ENCODE measurements at regions not wholly inside any gene's neighbourhood (a gene's known extent, or its start where the extent isn't known, plus 50 kb on each side); places are given as distances from the start of the nearest gene placed in this dataset.
"Not testable (repeated sequence)": the region's sequence is repeated elsewhere in the genome, so short reads cannot be mapped to it uniquely, and the experiment has no call there.

DNA sequence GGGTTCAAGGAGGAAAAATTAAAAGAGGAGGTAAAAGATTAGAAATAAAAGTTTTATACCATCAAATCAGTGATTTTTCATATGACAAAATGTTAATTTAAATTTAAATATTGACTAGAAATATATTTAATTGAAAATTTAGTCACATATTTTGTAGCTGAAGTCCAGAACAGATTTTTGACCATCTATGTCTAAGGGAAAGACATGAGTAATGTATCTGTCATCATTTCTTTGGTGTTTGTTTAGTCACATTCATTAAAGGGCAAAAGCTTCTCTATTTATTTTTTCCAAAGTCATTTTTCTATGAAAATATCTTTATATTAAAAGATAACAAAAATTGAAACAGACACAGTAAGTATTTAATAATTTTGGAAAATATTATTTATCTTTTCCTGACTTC is 252.0 kb upstream of the ISL1 start:
- no peak overlapping the region for H3K27ac Mint-ChIP-seq
- H3K27me3 Mint-ChIP-seq, result no peaks in the 10 kb centered on the region
- DNase-seq (no peak), ATAC-seq (replicated peaks) (no peak)
- H3K4me1 Mint-ChIP-seq, result no peaks in the 10 kb centered on the region
- no peaks in the 10 kb centered on the region for H3K36me3 Mint-ChIP-seq
- no peak overlapping the region for H3K4me3 Mint-ChIP-seq
- peaks cover 6 to 8% of the 10 kb centered on the region in 2 donors for H3K9me3 Mint-ChIP-seq

GRCh38 chr5:51138164-51138563 is 245.1 kb upstream of the ISL1 start:
- Mint-ChIP-seq H3K4me1 (no peaks in the 10 kb centered on the region), H3K4me3 (no peak overlapping the region)

DNA sequence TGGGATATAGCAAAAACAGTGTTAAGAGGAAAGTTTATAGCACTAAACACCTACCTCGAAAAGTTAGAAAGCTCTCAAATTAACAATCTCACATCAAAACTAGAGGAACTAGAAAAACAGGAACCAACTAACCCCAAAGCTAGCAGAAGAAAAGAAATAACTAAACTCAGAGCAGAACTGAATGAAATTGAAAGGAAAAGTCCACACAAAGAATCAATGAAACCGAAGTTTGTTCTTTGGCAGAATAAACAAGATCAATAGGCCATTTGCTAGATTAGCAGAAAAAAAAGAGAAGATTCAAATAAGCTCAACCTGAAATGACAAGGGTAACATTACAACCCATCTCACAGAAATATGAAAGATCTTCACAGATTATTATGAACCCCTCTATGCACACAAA is 234.8 kb upstream of the ISL1 start:
- Mint-ChIP-seq H3K4me1 (no peaks in the 10 kb centered on the region), H3K27ac (no peak overlapping the region), H3K9me3 (peaks cover 14 to 23% of the 10 kb centered on the region in 2 donors), H3K27me3 (no peaks in the 10 kb centered on the region), H3K4me3 (no peak overlapping the region), H3K36me3 (no peaks in the 10 kb centered on the region)
- DNase-seq (no peak), ATAC-seq (replicated peaks) (no peak)

More at GRCh38 chr5:51138164-51138563, 245.1 kb upstream of the ISL1 start:
- Mint-ChIP-seq H3K36me3 (no peaks in the 10 kb centered on the region), H3K27ac (no peak overlapping the region), H3K9me3 (peaks cover 3 to 4% of the 10 kb centered on the region in 2 donors), H3K27me3 (no peaks in the 10 kb centered on the region)
- DNase-seq (no peak), ATAC-seq (replicated peaks) (no peak)

- ATAC-seq (replicated peaks) (no peak), DNase-seq (no peak)
- no peak overlapping the region for H3K27ac Mint-ChIP-seq
- no peaks in the 10 kb centered on the region for H3K27me3 Mint-ChIP-seq
- H3K4me1 Mint-ChIP-seq, result no peaks in the 10 kb centered on the region
- H3K4me3 Mint-ChIP-seq, result no peak overlapping the region
- H3K36me3 Mint-ChIP-seq, result no peaks in the 10 kb centered on the region
- H3K9me3 Mint-ChIP-seq, result peaks cover 12 to 18% of the 10 kb centered on the region in 2 donors
These were observed 227.0 kb upstream of the ISL1 start for GRCh38 chr5:51156222-51156621.

GRCh38 chr5:51156838-51157237 is 226.4 kb upstream of the ISL1 start:
- no peak for ATAC-seq (replicated peaks)
- Mint-ChIP-seq H3K4me1 (no peaks in the 10 kb centered on the region), H3K27ac (no peak overlapping the region), H3K27me3 (no peaks in the 10 kb centered on the region), H3K36me3 (no peaks in the 10 kb centered on the region), H3K9me3 (peaks cover 13 to 17% of the 10 kb centered on the region in 2 donors), H3K4me3 (no peak overlapping the region)
- DNase-seq, result no peak

GRCh38 chr5:51159164-51159563 is 224.1 kb upstream of the ISL1 start:
- H3K4me3 Mint-ChIP-seq, result no peak overlapping the region
- H3K4me1 Mint-ChIP-seq, result no peaks in the 10 kb centered on the region
- no peaks in the 10 kb centered on the region for H3K27me3 Mint-ChIP-seq
- DNase-seq (no peak), ATAC-seq (replicated peaks) (no peak)
- H3K27ac Mint-ChIP-seq, result no peak overlapping the region
- H3K36me3 Mint-ChIP-seq, result peaks cover 0 to 1% of the 10 kb centered on the region in 2 donors
- H3K9me3 Mint-ChIP-seq, result peaks cover 24 to 30% of the 10 kb centered on the region in 2 donors

GRCh38 chr5:51159606-51160005 is 223.6 kb upstream of the ISL1 start:
- Mint-ChIP-seq H3K36me3 (peaks cover 0 to 1% of the 10 kb centered on the region in 2 donors), H3K4me1 (no peaks in the 10 kb centered on the region), H3K27me3 (no peaks in the 10 kb centered on the region), H3K27ac (no peak overlapping the region), H3K4me3 (no peak overlapping the region), H3K9me3 (peaks cover 24 to 29% of the 10 kb centered on the region in 2 donors)
- DNase-seq (no peak), ATAC-seq (replicated peaks) (no peak)

GRCh38 chr5:51162245-51162644 is 221.0 kb upstream of the ISL1 start:
- peaks cover 0 to 1% of the 10 kb centered on the region in 2 donors for H3K36me3 Mint-ChIP-seq
- no peaks in the 10 kb centered on the region for H3K27me3 Mint-ChIP-seq
- H3K9me3 Mint-ChIP-seq, result peaks cover 22 to 31% of the 10 kb centered on the region in 2 donors

DNA sequence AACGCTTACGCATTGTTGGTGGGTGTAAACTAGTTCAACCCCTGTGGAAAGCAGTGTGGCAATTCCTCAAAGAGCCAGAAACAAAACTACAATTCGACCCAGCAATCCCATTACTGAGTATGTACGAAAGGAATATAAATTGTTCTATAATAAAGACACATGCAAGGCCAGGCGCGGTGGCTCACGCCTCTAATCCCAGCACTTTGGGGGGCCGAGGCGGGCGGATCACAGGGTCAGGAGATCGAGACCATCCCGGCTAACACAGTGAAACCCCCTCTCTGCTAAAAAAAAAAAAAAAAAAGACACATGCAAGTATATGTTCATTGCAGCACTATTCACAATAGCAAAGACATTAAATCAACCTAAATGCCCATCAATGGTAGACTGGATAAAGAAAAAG is 217.6 kb upstream of the ISL1 start:
- H3K4me1 Mint-ChIP-seq; H3K27me3 Mint-ChIP-seq; DNase-seq; H3K36me3 Mint-ChIP-seq; H3K4me3 Mint-ChIP-seq; ATAC-seq (replicated peaks); H3K27ac Mint-ChIP-seq: not testable (repeated sequence)
- H3K9me3 Mint-ChIP-seq, result peaks cover 21 to 28% of the 10 kb centered on the region in 2 donors

More at GRCh38 chr5:51162245-51162644, 221.0 kb upstream of the ISL1 start:
- Mint-ChIP-seq H3K4me3 (no peak overlapping the region), H3K4me1 (no peaks in the 10 kb centered on the region), H3K27ac (no peak overlapping the region)
- no peak for DNase-seq
- ATAC-seq (replicated peaks), result no peak

DNA sequence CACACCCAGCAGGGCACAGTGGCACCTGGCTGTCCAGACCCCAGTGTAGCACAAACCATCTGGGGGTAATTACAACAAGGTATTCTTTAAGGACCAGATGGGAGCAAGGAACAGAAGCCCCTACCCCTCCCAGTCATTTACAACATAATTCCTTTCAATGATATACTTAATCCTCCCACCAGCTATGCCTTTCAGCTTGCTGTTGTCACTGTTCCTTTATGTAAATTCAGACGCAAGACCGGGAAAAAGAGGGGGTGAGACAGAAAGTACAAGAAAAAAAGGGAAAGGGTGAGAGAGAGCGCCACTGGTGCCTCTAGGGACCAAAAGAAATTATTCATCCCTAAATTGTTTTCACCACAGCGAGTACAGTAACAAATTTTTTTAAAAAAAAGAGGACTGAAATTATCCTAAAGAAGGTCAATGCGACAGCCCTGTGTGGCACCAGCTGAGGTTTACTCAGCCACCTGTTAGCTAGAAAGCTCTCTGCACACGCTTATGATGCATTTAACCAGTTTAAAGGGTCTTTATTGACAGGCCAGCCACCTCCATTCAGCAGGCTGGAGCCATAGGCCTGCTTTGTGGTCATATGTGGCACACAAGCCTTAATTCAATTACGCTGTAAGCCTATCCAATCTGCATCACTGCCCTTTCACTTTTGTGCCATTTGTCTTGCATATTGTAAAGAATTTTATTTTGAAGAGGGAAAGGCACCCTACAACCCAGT is 210.2 kb upstream of the ISL1 start:
- H3K27me3 Mint-ChIP-seq, result no peaks in the 10 kb centered on the region
- no peak overlapping the region for H3K27ac Mint-ChIP-seq
- H3K36me3 Mint-ChIP-seq, result no peaks in the 10 kb centered on the region
- H3K4me1 Mint-ChIP-seq, result no peaks in the 10 kb centered on the region
- DNase-seq, result no peak
- no peak overlapping the region for H3K4me3 Mint-ChIP-seq
- H3K9me3 Mint-ChIP-seq, result no peaks in the 10 kb centered on the region
- no peak for ATAC-seq (replicated peaks)

DNA sequence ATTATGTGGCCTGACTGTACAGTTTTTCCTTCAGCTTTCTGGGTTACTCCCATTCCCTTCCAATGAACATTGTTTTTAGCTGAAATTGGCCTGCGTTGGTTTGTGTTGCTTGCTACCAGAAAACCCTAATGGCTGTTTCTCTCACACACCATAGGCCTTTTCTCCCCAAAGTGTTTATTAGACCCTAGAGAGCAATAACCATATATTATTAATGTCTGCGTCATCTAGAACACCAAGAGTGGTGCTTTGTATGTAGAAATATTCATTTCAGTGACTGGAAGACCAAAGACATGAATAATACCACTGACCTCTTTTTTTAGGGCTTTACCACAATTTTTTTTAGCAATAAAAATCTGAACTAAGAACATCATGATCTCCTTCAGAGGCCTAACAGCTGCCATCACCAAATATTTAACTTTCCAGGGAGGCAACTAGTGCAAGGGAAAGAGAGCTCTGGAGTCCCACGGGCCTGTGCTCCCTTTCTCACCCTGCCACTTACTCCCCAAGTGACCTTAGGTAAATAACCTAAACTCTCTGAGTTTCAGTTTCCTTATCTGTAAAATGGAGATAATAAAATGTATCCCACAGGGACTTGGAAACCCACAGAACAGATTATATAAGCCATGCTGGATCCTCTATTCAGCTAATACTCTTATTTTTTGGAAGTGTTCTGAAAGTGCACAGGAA is 201.9 kb upstream of the ISL1 start:
- no peak for ATAC-seq (replicated peaks)
- H3K36me3 Mint-ChIP-seq, result no peaks in the 10 kb centered on the region
- no peak overlapping the region for H3K27ac Mint-ChIP-seq
- H3K27me3 Mint-ChIP-seq, result no peaks in the 10 kb centered on the region
- H3K9me3 Mint-ChIP-seq, result peaks cover 0 to 1% of the 10 kb centered on the region in 2 donors
- no peak for DNase-seq
- H3K4me1 Mint-ChIP-seq, result no peaks in the 10 kb centered on the region
- H3K4me3 Mint-ChIP-seq, result no peak overlapping the region

DNA sequence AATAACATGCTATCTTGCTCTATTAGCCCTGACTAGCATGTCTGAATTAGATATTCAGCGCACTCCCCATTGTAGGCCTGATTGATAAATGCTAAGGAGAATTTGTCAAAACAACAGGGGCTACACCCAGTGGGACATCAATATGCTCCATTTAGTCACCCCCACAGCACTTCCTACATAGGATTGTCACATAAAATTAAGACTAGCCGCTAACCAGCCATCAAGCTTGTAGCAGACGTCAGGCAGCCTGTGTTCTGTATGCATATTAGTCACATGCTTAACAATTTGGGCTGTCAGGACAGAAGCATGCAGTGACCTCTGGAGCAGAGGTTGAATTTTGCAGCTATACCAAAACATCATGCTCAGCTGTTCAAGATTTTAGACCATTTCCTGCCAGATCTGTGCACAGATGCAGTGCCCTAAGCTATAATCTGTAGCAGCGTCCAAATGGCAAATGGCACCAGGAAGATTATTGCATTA is 197.4 kb upstream of the ISL1 start:
- no peaks in the 10 kb centered on the region for H3K9me3 Mint-ChIP-seq
- H3K36me3 Mint-ChIP-seq, result no peaks in the 10 kb centered on the region
- ATAC-seq (replicated peaks) (no peak), DNase-seq (no peak)
- H3K27me3 Mint-ChIP-seq, result no peaks in the 10 kb centered on the region
- H3K4me3 Mint-ChIP-seq, result no peak overlapping the region
- H3K27ac Mint-ChIP-seq, result no peak overlapping the region
- H3K4me1 Mint-ChIP-seq, result no peaks in the 10 kb centered on the region

DNA sequence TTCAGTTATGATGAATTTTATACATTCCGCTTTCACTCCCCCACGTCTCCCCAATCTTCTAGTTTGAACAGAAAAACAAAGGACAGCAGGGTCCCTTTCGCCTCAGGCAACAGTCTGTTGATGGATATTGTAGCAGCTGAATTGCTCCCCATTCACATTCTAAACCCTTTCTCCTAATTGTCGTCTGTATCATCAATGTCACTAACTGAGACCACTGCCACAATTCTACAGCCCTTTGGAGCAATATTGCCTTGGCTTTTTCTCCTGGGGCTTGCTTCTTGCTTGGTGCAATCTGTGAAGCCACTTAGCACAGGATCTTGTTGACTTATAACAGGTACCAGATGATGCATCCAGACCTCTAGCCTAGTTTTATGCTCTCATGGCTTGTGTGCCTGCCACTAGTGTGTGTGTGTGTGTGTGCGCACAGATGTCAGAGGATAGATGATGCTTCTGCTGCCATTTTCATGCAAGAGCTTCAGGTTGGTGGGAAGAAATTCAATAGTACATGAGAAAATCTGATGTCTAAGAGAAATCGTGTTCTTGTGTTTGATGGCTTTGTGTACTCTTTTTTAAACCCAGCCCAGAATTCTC is 195.2 kb upstream of the ISL1 start:
- no peak for ATAC-seq (replicated peaks)
- Mint-ChIP-seq H3K4me1 (no peaks in the 10 kb centered on the region), H3K27me3 (no peaks in the 10 kb centered on the region), H3K9me3 (no peaks in the 10 kb centered on the region), H3K36me3 (no peaks in the 10 kb centered on the region), H3K27ac (no peak overlapping the region), H3K4me3 (no peak overlapping the region)
- no peak for DNase-seq

DNA sequence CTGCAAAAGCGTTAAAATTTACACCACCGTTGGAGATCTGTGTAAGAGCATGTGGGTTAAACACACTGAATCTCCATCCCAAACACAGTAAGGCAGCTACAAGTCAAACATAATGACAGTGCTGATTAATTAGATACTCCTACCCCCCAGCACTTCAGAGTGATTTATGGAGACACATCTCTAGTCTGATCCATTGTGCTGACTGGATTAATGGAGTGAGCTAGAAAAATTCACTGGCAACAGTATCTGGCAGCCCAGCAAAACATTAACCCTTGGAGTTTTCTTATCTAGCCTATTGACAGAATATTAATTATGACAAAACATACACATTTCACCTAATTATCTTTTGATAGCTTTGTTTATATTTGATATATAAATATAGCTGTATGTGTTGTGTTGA is 188.6 kb upstream of the ISL1 start:
- Mint-ChIP-seq H3K27me3 (no peaks in the 10 kb centered on the region), H3K4me1 (no peaks in the 10 kb centered on the region), H3K9me3 (no peaks in the 10 kb centered on the region), H3K27ac (no peak overlapping the region), H3K36me3 (no peaks in the 10 kb centered on the region), H3K4me3 (no peak overlapping the region)
- ATAC-seq (replicated peaks) (no peak), DNase-seq (no peak)

DNA sequence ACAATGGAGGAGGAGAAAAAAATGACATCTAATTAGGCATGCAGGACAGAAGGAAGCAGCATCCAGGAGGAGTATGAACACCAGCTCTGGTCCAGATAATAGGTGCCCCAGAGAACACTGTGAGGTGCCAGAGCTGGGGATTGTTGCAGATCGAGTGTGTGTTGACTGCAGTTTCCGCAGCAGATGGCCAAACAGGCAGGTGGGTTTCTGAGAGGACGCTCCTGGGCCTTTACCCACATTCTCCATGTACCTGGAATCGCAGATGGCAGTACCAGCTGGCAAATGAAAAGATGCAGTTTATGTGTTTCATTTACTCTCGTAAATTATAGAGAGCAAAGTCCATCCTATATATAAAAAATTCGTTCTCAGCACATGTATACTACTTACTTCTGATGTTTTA is 182.2 kb upstream of the ISL1 start:
- DNase-seq (no peak), ATAC-seq (replicated peaks) (no peak)
- no peak overlapping the region for H3K27ac Mint-ChIP-seq
- peaks cover 0 to 2% of the 10 kb centered on the region in 2 donors for H3K9me3 Mint-ChIP-seq
- H3K27me3 Mint-ChIP-seq, result no peaks in the 10 kb centered on the region
- no peaks in the 10 kb centered on the region for H3K4me1 Mint-ChIP-seq
- H3K36me3 Mint-ChIP-seq, result no peaks in the 10 kb centered on the region
- H3K4me3 Mint-ChIP-seq, result no peak overlapping the region

All from stimulated activated naive B cell treated with anti-CD40 and anti-IgM and Interleukin-4, amounts not matched to agents 10 μg/mL and 1 μg/mL and 100 μg/mL, for 72 hours (primary cell).